ENCODE measurements at regions not wholly inside any gene's neighbourhood (a gene's known extent, or its start where the extent isn't known, plus 50 kb on each side); places are given as distances from the start of the nearest gene placed in this dataset.
"Not testable (repeated sequence)": the region's sequence is repeated elsewhere in the genome, so short reads cannot be mapped to it uniquely, and the experiment has no call there.

DNA sequence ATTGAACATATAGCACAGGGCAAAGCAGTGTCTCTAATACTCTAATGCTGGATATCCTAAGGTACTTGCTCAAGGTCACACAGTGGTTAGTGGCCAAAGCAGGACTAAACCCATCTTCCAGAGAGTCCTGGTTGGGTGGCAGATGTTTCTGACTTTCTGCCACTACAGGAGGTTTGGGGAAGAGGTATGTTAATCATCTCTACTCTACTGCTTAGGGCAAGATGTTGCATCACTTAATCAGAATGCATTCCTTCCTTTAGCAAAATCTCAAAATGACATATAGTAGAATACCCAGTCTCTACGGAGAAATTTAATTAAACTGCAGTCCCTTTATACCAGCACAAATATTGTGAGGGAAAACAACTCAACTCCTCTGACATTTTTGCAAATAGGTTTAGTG, 190.7 kb upstream of the FAM241A start:
- CTCF ChIA-PET, result no interaction called here
- DNase-seq, result no peak
- Mint-ChIP-seq H3K4me3 (no peak overlapping the region), H3K4me1 (no peaks in the 10 kb centered on the region), H3K36me3 (no peaks in the 10 kb centered on the region), H3K27ac (no peak overlapping the region), H3K9me3 (ENCODE audit: low read depth) (no peaks in the 10 kb centered on the region), H3K27me3 (no peaks in the 10 kb centered on the region)
- no peak for ATAC-seq

GRCh38 chr4:111955001-111955400, 190.3 kb upstream of the FAM241A start:
- DNase-seq (no peak), ATAC-seq (no peak)
- Mint-ChIP-seq H3K27me3 (no peaks in the 10 kb centered on the region), H3K36me3 (no peaks in the 10 kb centered on the region), H3K4me3 (no peak overlapping the region), H3K4me1 (no peaks in the 10 kb centered on the region), H3K9me3 (ENCODE audit: low read depth) (no peaks in the 10 kb centered on the region), H3K27ac (no peak overlapping the region)
- CTCF ChIA-PET, result no interaction called here

GRCh38 chr4:111957116-111957515, 188.1 kb upstream of the FAM241A start:
- no peaks in the 10 kb centered on the region for H3K4me1 Mint-ChIP-seq
- H3K9me3 Mint-ChIP-seq (ENCODE audit: low read depth), result no peaks in the 10 kb centered on the region
- no peaks in the 10 kb centered on the region for H3K27me3 Mint-ChIP-seq
- H3K36me3 Mint-ChIP-seq, result no peaks in the 10 kb centered on the region
- ATAC-seq, result no peak
- DNase-seq, result no peak
- CTCF ChIA-PET, result no interaction called here
- no peak overlapping the region for H3K4me3 Mint-ChIP-seq
- H3K27ac Mint-ChIP-seq, result no peak overlapping the region

DNA sequence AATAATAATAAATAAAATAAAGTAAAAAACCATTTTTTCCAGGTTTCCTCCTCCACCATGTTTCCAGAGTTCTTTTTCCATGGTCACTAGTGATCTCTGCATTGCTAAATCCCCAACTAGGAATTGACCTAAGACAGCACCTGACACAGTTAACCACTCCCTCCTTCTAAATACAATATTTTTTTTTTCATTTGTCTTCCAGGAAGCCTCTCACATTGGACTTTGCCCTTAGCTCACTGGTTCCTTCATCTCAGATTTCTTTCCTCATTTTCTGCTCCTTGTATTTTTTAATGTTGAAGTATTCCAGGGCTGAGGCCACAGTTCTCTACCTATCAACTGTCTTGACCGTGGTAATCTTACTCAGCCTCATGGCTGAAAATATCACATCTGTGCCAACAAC, 187.3 kb upstream of the FAM241A start:
- Mint-ChIP-seq H3K9me3 (ENCODE audit: low read depth) (no peaks in the 10 kb centered on the region), H3K27me3 (no peaks in the 10 kb centered on the region), H3K27ac (no peak overlapping the region), H3K4me1 (no peaks in the 10 kb centered on the region), H3K36me3 (no peaks in the 10 kb centered on the region), H3K4me3 (no peak overlapping the region)
- CTCF ChIA-PET, result no interaction called here
- no peak for ATAC-seq
- DNase-seq, result no peak

DNA sequence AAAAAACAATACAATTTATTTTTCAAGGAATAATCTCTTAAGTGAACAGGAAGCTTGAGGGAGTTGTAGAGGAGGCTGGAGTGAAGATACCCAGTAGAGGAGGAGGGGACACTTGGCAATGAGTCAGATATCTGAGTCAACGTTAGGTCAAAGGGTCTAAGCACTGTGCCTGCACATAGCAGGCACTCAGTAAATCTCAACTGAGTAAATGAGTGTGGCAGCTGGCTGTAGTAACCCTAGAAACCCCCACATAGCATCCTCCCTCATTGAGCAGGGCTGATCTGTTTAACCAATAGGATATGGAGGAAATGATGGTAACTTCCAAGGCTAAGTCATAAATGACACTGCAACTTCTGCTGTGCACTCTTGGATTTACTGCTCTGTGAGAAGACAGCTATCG, 186.0 kb upstream of the FAM241A start:
- no peaks in the 10 kb centered on the region for H3K36me3 Mint-ChIP-seq
- no peak overlapping the region for H3K27ac Mint-ChIP-seq
- peaks cover 3% of the 10 kb centered on the region for H3K27me3 Mint-ChIP-seq
- ATAC-seq, result no peak
- no peak overlapping the region for H3K4me3 Mint-ChIP-seq
- CTCF ChIA-PET, result no interaction called here
- no peaks in the 10 kb centered on the region for H3K9me3 Mint-ChIP-seq (ENCODE audit: low read depth)
- no peaks in the 10 kb centered on the region for H3K4me1 Mint-ChIP-seq
- DNase-seq, result no peak

GRCh38 chr4:111960241-111960667, 185.0 kb upstream of the FAM241A start:
- H3K27me3 Mint-ChIP-seq, result peaks cover 3% of the 10 kb centered on the region
- no peak for ATAC-seq
- H3K36me3 Mint-ChIP-seq, result no peaks in the 10 kb centered on the region
- no peak overlapping the region for H3K4me3 Mint-ChIP-seq
- no peaks in the 10 kb centered on the region for H3K4me1 Mint-ChIP-seq
- DNase-seq, result no peak
- H3K27ac Mint-ChIP-seq, result no peak overlapping the region
- H3K9me3 Mint-ChIP-seq (ENCODE audit: low read depth), result no peaks in the 10 kb centered on the region
- CTCF ChIA-PET, result no interaction called here

DNA sequence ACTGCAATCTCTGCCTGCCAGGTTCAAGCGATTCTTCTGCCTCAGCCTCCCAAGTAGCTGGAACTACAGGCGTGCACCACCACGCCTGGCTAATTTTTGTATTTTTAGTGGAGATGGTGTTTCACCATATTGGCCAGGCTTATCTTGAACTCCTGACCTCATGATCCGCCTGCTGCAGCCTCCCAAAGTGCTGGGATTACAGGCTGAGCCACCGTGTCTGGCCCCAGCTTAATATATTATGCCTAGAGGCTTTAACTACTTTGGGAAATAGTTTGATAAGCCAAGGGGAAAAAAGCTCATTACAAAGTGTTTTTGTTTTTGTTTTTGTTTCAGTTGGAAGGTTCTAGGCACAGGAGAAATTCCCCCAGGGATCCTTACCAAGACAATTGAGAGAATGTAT, 184.2 kb upstream of the FAM241A start:
- CTCF ChIA-PET; ATAC-seq; DNase-seq; H3K9me3 Mint-ChIP-seq (ENCODE audit: low read depth); H3K4me1 Mint-ChIP-seq; H3K27ac Mint-ChIP-seq; H3K27me3 Mint-ChIP-seq; H3K36me3 Mint-ChIP-seq; H3K4me3 Mint-ChIP-seq: not testable (repeated sequence)

- no peak overlapping the region for H3K4me3 Mint-ChIP-seq
Measured at GRCh38 chr4:111961809-111962208, 183.4 kb upstream of the FAM241A start.

GRCh38 chr4:111963158-111963700, 182.0 kb upstream of the FAM241A start:
- no peak for ATAC-seq
- H3K4me1 Mint-ChIP-seq, result no peaks in the 10 kb centered on the region

More at GRCh38 chr4:111961809-111962208, 183.4 kb upstream of the FAM241A start:
- CTCF ChIA-PET, result no interaction called here
- no peak overlapping the region for H3K27ac Mint-ChIP-seq
- no peaks in the 10 kb centered on the region for H3K4me1 Mint-ChIP-seq
- DNase-seq (no peak), ATAC-seq (no peak)
- no peaks in the 10 kb centered on the region for H3K9me3 Mint-ChIP-seq (ENCODE audit: low read depth)
- no peaks in the 10 kb centered on the region for H3K36me3 Mint-ChIP-seq
- H3K27me3 Mint-ChIP-seq, result peaks cover 3% of the 10 kb centered on the region

GRCh38 chr4:111977419-111977965, 167.8 kb upstream of the FAM241A start:
- ATAC-seq (no peak), DNase-seq (no peak)
- CTCF ChIA-PET, result no interaction called here
- Mint-ChIP-seq H3K27ac (no peak overlapping the region), H3K9me3 (ENCODE audit: low read depth) (no peaks in the 10 kb centered on the region), H3K4me3 (no peak overlapping the region), H3K36me3 (no peaks in the 10 kb centered on the region), H3K27me3 (no peaks in the 10 kb centered on the region), H3K4me1 (no peaks in the 10 kb centered on the region)

More at GRCh38 chr4:111963158-111963700, 182.0 kb upstream of the FAM241A start:
- CTCF ChIA-PET, result no interaction called here
- Mint-ChIP-seq H3K27me3 (peaks cover 3% of the 10 kb centered on the region), H3K27ac (no peak overlapping the region), H3K9me3 (ENCODE audit: low read depth) (no peaks in the 10 kb centered on the region), H3K36me3 (no peaks in the 10 kb centered on the region), H3K4me3 (no peak overlapping the region)
- no peak for DNase-seq

- H3K4me1 Mint-ChIP-seq, result no peaks in the 10 kb centered on the region
- H3K27ac Mint-ChIP-seq, result no peak overlapping the region
- no peak for ATAC-seq
- no peak for DNase-seq
- peaks cover 6% of the 10 kb centered on the region for H3K27me3 Mint-ChIP-seq
- H3K4me3 Mint-ChIP-seq, result no peak overlapping the region
- CTCF ChIA-PET, result no interaction called here
- H3K9me3 Mint-ChIP-seq (ENCODE audit: low read depth), result no peaks in the 10 kb centered on the region
- H3K36me3 Mint-ChIP-seq, result no peaks in the 10 kb centered on the region
Measured at GRCh38 chr4:111979921-111980320, 165.3 kb upstream of the FAM241A start.

DNA sequence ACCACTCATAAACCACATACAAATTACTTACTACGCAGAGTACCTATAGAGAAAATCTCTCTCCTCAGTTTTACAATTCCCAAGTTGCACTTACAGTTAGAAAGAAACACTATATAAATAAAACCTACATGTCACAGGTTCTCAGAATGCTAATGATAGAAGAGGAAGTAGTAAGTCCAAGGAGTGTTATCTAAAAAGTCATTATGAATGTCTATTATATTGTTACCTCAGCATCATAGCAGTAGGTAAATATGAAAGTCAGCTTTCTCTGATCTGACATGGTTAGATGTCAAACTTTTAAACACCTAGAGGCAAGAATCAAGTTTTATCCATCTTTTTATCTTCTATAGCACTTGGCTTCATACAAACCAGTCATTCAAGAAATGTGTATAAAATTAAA, 163.2 kb upstream of the FAM241A start:
- no peaks in the 10 kb centered on the region for H3K36me3 Mint-ChIP-seq
- H3K4me3 Mint-ChIP-seq, result no peak overlapping the region
- DNase-seq (no peak), ATAC-seq (no peak)
- peaks cover 13% of the 10 kb centered on the region for H3K27me3 Mint-ChIP-seq
- H3K27ac Mint-ChIP-seq, result no peak overlapping the region
- no peaks in the 10 kb centered on the region for H3K9me3 Mint-ChIP-seq (ENCODE audit: low read depth)
- CTCF ChIA-PET, result no interaction called here
- no peaks in the 10 kb centered on the region for H3K4me1 Mint-ChIP-seq

DNA sequence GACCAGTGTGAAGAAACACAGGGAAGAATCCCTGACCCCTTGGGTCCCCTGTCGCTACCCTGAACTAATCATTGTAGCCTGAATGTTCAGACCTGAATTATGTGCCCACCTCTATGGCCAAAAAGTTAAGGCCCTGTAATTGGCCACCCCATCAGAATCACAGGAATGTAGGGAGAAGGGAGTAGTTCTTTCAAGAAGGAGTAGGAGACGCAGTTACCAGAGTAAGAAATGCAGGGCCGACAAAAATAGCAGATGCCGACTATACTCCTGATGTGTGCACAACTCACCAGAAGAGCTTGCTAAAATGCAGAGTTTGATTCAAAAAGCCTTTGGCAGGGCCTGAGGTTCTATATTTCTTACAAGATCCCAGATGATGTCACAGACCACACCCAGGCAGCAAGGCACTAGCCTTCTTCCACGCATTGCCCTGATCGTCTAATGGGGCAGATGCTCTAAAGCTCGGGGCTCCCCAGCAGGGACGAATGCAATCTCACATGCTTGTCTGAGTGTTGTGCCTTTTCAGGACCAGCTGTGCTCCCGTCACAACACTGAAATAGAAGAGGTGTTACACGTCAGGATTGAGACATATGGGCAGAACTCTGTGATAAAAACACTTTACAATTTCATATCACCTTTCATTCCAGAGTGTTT, 161.0 kb upstream of the FAM241A start:
- H3K36me3 Mint-ChIP-seq, result no peaks in the 10 kb centered on the region
- H3K4me1 Mint-ChIP-seq, result no peaks in the 10 kb centered on the region

DNA sequence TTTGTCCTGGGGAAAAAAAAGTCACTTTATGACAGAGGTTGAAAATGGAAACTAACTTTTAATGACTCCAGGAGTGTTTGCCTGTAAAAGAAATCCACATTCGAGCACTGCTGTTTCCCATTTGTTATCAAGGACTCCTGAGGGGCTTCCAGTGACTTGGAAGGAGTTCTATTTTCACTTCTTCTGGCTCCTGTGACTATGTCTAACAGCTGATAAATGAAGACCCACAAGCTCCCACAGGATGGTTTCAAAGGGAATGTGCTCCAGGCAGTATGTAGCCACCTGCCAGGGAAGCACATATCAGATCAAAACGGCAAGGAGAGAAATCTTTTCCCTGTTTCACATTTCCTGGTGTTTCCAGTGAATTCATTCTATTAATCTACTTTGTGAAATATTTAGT, 159.8 kb upstream of the FAM241A start:
- no peaks in the 10 kb centered on the region for H3K9me3 Mint-ChIP-seq (ENCODE audit: low read depth)
- peaks cover 13% of the 10 kb centered on the region for H3K27me3 Mint-ChIP-seq
- no peaks in the 10 kb centered on the region for H3K4me1 Mint-ChIP-seq
- ATAC-seq, result no peak
- CTCF ChIA-PET, result no interaction called here
- H3K36me3 Mint-ChIP-seq, result no peaks in the 10 kb centered on the region
- DNase-seq, result no peak
- H3K27ac Mint-ChIP-seq, result no peak overlapping the region
- no peak overlapping the region for H3K4me3 Mint-ChIP-seq

More for the DNA sequence above, 161.0 kb upstream of the FAM241A start:
- DNase-seq (no peak), ATAC-seq (no peak)
- no peak overlapping the region for H3K27ac Mint-ChIP-seq
- H3K9me3 Mint-ChIP-seq (ENCODE audit: low read depth), result no peaks in the 10 kb centered on the region
- CTCF ChIA-PET, result no interaction called here
- H3K27me3 Mint-ChIP-seq, result peaks cover 13% of the 10 kb centered on the region
- no peak overlapping the region for H3K4me3 Mint-ChIP-seq

Data from activated CD8-positive, alpha-beta memory T cell treated with anti-CD3 and anti-CD28 coated beads, Interleukin-2, amount 10 ng/mL, durations not matched to agents 7 days and 5 days (primary cell).